ENCODE measurements at regions not wholly inside any gene's neighbourhood (a gene's known extent, or its start where the extent isn't known, plus 50 kb on each side); places are given as distances from the start of the nearest gene placed in this dataset.

GRCh38 chr2:234300391-234300925, 196.4 kb downstream of the ARL4C start (continued):
- TF ChIP-seq HMGXB3 (CRISPR knock-in tag; IDR thresholded peaks at IDR 0.05; ENCODE audit: borderline replicate concordance) (no peak), FOXA3 (CRISPR knock-in tag; IDR thresholded peaks at IDR 0.05) (no peak), MBNL3 (CRISPR knock-in tag; conservative IDR thresholded peaks at IDR 0.05) (no peak), DBP (CRISPR knock-in tag; IDR thresholded peaks at IDR 0.05; ENCODE audit: not compliant biosample characterization) (no peak), ZBTB43 (CRISPR knock-in tag; conservative IDR thresholded peaks at IDR 0.05) (no peak), ZHX2 (IDR thresholded peaks at IDR 0.05; ENCODE audit: low read depth) (no peak), ZHX2 (CRISPR knock-in tag; IDR thresholded peaks at IDR 0.05; ENCODE audit: borderline replicate concordance) (no peak)

Measured in HepG2 (cell line).